AG09319 (cell line): ENCODE measurements at regions not wholly inside any gene's neighbourhood (a gene's known extent, or its start where the extent isn't known, plus 50 kb on each side); places are given as distances from the start of the nearest gene placed in this dataset.

ENCODE experiments used
- DNase-seq: peaks from one replicate; pipeline ENCODE4 v3.0.0-alpha.2; 2010; ENCODE audit warnings: low read depth; ENCODE audit errors: extremely low read depth
- TF ChIP-seq, protein P1 (sequence below): IDR thresholded peaks from 2 replicates; pipeline ENCODE4 v1.5.1; 2011; ENCODE audit warnings: low read depth, mild to moderate bottlenecking, inconsistent platforms, low read length, moderate library complexity

DNA sequence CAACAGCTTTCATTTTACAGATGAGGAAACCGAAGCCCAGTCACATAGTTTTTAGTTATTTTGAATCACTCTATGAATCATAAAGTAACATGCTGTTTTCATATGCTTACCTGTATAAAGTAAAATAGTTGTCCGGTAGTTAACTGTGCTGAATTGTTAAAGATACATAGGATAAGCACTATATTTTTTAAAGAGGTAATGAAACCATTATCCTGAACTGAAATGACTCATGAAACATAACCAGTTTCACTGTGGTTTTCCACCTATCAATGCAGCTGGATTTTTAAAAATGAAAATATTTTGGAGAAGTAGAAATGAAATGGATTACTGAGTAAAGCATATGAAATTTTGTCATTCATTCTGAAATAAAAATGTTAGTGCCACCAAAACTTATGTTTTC lies 655.0 kb downstream of the OLFM4 start:
- DNase-seq = no peak
- TF ChIP-seq, protein P1, sequence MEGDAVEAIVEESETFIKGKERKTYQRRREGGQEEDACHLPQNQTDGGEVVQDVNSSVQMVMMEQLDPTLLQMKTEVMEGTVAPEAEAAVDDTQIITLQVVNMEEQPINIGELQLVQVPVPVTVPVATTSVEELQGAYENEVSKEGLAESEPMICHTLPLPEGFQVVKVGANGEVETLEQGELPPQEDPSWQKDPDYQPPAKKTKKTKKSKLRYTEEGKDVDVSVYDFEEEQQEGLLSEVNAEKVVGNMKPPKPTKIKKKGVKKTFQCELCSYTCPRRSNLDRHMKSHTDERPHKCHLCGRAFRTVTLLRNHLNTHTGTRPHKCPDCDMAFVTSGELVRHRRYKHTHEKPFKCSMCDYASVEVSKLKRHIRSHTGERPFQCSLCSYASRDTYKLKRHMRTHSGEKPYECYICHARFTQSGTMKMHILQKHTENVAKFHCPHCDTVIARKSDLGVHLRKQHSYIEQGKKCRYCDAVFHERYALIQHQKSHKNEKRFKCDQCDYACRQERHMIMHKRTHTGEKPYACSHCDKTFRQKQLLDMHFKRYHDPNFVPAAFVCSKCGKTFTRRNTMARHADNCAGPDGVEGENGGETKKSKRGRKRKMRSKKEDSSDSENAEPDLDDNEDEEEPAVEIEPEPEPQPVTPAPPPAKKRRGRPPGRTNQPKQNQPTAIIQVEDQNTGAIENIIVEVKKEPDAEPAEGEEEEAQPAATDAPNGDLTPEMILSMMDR = no peak

DNA sequence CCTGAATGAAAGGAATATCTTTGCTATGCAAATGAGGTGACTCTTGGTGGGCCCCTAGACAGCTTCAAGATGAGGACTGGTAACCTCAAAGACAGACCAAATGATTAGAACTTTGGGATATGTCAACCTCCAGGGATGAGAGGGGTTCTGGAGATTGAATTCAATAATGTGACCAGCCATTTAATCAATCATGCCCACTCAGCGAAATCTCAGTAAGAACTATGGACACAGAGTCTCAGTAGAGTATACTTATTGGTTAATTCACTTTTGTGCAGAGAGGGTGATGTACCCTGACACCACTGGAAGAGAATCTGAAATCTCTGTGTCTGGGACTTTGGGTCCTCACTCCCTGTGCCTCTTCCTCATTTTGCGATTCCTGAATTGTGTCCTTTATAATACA lies 662.8 kb downstream of the OLFM4 start:
- TF ChIP-seq, protein P1 = no peak
- no peak for DNase-seq

DNA sequence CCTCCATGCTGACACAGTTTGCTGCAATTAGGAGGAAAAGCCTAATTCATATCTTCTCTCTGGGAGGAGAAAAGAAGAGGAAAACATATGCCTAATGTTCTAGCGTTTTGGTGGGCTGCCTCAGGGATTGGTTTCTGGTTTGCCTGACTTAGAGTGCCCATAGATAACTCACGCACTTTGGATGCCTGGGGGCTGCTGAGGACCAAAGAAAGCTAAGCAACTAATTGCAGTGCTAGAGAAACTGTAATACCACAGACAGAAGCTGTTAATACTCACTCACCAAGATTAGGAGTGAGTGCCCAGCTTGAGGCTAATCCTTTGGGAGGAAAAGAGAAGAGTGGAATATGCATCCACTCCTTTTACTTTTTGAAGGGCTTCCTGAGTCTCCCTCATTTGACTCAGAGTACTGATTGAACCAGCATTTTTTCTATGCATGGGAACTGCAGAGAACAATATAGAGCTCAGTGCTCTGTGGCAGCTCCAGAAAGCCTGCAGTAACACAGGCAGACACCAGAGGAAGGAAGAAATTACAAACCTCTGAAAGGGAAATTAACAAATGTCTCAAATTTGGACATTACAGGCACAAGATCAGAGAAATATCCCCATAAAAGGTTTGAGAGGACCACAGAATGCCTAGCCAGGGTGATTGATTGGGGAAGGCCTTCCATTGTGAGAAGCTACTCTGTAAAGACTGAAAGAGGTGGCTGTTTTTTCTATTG lies 666.4 kb downstream of the OLFM4 start:
- TF ChIP-seq, protein P1 = no peak
- DNase-seq = no peak

DNA sequence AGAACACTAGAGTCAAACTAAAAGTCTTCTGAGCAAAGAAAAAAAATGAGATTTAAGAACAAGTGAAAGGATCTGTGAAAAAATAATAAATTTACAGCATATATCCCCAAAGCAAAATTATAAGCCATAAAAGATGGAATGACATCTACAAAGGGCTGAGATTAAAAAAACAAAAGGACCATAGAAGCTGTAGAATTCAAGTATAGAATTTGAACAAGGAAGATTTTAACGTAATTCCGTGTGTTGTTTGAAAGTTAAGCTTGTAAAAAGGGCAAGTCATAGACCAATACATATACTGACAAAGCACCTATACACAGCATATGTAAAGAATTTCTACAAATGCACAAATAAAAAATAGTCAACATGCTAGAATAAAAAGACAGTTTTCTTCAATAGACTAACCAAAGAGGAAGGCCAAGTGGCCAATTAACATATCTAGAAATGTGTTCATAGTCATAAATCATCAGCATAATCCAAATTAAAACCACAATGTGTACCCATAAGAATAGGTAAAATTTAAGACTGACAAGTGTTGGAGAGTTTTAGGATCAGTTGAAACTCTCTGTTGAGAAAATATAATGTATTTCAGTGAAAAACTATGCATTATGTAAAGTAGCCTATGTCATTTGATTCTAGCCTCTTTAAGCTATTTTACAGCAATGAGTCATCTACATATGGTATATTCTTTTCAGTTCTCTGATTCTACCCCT lies 674.9 kb downstream of the OLFM4 start:
- no peak for DNase-seq
- TF ChIP-seq, protein P1 = no peak

DNA sequence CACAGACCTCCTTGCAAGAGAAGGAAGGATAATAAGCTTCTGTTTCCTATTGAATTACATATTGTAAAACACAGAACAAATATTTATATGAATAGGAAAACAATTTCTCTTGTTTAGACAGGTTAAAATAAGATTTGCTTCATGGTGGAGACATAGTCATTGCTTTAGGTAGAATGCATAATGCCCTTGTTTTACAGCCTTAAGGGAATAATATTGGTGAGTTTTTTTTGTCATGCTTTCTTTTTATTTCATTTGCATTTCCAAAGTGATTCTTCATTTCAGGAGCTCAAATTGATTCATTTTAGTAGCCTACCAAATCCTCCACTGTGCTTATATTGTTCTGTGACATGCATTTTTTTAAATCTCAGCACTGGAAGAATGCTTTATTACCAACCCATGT lies 690.7 kb downstream of the OLFM4 start:
- no peak for DNase-seq
- TF ChIP-seq, protein P1 = no peak

DNA sequence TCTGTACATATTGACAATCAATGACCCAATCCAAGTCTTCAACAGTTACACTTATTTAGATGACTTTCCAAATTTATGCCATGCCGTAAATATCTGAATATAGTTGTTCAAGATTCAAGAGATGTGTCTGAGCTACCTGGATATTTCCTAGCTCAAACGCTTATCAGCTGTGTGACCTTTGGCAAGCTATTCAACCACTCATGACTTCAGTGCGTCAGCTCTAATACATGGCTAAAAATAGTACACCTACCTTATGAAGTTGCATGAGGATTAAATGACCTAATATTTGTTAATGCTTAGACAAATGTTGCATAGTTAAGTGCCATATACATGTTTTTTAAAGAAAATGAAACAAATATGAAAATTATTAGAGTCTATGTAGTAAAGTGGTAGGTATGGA lies 704.1 kb downstream of the OLFM4 start:
- TF ChIP-seq, protein P1 = no peak
- DNase-seq = no peak

DNA sequence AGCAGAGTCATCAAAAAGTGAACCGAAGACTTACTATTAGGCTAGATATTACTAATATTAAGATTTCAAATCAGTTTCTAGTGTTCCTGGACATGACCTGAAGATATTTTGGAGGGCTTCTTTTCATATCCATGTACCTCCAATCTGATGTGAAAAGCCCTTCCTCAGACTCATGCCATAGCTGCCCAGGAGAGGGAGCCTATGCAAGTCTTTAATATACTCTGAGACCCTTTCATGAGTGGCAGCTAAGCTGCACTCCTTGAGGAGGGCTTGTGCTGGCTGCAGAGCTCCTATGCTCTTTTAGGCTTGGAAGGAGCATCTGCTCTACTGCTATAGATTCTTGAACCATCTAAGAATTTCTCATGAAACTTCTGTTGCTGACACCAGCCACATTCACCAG lies 715.3 kb downstream of the OLFM4 start:
- no peak for DNase-seq
- TF ChIP-seq, protein P1 = no peak
